ENCODE measurements at regions not wholly inside any gene's neighbourhood (a gene's known extent, or its start where the extent isn't known, plus 50 kb on each side); places are given as distances from the start of the nearest gene placed in this dataset. TPM values are rescaled to one million over a fixed set of nuclear protein-coding genes. Genes with fewer than 3 reads are reported as not detected.
"Not testable (repeated sequence)": the region's sequence is repeated elsewhere in the genome, so short reads cannot be mapped to it uniquely, and the experiment has no call there.

GRCh38 chr5:62252519-62252918 lies 53.5 kb upstream of the KIF2A start:
- H3K4me3 ChIP-seq (replicated peaks in 1 of 3); intact Hi-C loops (cut with DNase I); DNase-seq; H3K4me1 ChIP-seq; H3K27ac ChIP-seq; H3K36me3 ChIP-seq; H3K9me3 ChIP-seq; H3K27me3 ChIP-seq: not testable (repeated sequence)
- WGBS, 2 donors = 84 to 93% methylated on average over 2 of the region's 2 CpGs

GRCh38 chr5:62255551-62255950 lies 50.5 kb upstream of the KIF2A start:
- DNase-seq; H3K4me3 ChIP-seq (replicated peaks in 1 of 3); H3K4me1 ChIP-seq; H3K27ac ChIP-seq; H3K9me3 ChIP-seq; H3K27me3 ChIP-seq; H3K36me3 ChIP-seq; intact Hi-C loops (cut with DNase I): not testable (repeated sequence)
- 78 to 91% methylated on average over 1 of the region's 1 CpG for WGBS, 2 donors

- WGBS, 2 donors = 24 to 36% methylated on average over 7 to 8 of the region's 8 CpGs
- TF ChIP-seq CTCF (IDR thresholded peaks at IDR 0.05) = no peak
- no peak for TF ChIP-seq POLR2A (IDR thresholded peaks at IDR 0.05)
- no peaks in the 10 kb centered on the region for H3K9me3 ChIP-seq
- no peak for DNase-seq
- no peaks in the 10 kb centered on the region for H3K4me1 ChIP-seq
- H3K36me3 ChIP-seq = no peaks in the 10 kb centered on the region
- H3K27me3 ChIP-seq = no peaks in the 10 kb centered on the region
- no peak overlapping the region for H3K4me3 ChIP-seq (replicated peaks in 1 of 3)
- intact Hi-C loops (cut with DNase I) = no loop called here
- H3K27ac ChIP-seq = no peak overlapping the region
Measured at GRCh38 chr5:62256161-62257019, 49.6 kb upstream of the KIF2A start.

Small RNA genes lying in the stretch of these regions (small RNA-seq; reads per million reads assigned to genes)
- gene RN7SKP157 (not detected), gene RNU6-913P (not detected)
